WTC11 (cell line): ENCODE measurements at regions not wholly inside any gene's neighbourhood (a gene's known extent, or its start where the extent isn't known, plus 50 kb on each side); places are given as distances from the start of the nearest gene placed in this dataset.

Experiments used
- ATAC-seq: fragments of 200-7000 bp; cut with Tn5 transposase; 2 replicates; pipeline ENCODE4 v1.10.0; 2021; ENCODE audit warnings: mild to moderate bottlenecking, moderate library complexity
- CTCF ChIA-PET: fragments of 300-600 bp; sonication (Branson Sonifier 250); formaldehyde crosslinking; loops from one replicate; lab custom pipeline; 2021; ENCODE audit warnings: antibody characterized with exemption; lab: Charles Lee
- POLR2A ChIA-PET: fragments of 350-600 bp; sonication (Branson Sonifier 250); formaldehyde crosslinking; loops from one replicate; lab custom pipeline; 2021; ENCODE audit warnings: antibody characterized with exemption; lab: Charles Lee
- DNase-seq: peaks from one replicate; pipeline ENCODE4 v3.0.0; 2021; ENCODE audit warnings: low spot score
- H3K27ac Mint-ChIP-seq: 2 replicates; pipeline ENCODE4 v1.8.0; 2021; ENCODE audit warnings: mixed read lengths
- H3K27me3 Mint-ChIP-seq: 2 replicates; pipeline ENCODE4 v1.8.0; 2021; ENCODE audit warnings: low read depth, mild to moderate bottlenecking, moderate library complexity, mixed read lengths
- H3K36me3 Mint-ChIP-seq: 2 replicates; pipeline ENCODE4 v1.8.0; 2021; ENCODE audit warnings: mixed read lengths
- H3K4me1 Mint-ChIP-seq: 2 replicates; pipeline ENCODE4 v1.8.0; 2022; ENCODE audit warnings: mixed read lengths
- H3K4me3 Mint-ChIP-seq: 2 replicates; pipeline ENCODE4 v1.8.0; 2021; ENCODE audit warnings: mild to moderate bottlenecking, moderate library complexity, mixed read lengths
- H3K9me3 Mint-ChIP-seq: 2 replicates; pipeline ENCODE4 v1.8.0; 2021; ENCODE audit warnings: mixed read lengths
- ATF6 ChIP-seq: sonication (generic); formaldehyde crosslinking; IDR thresholded peaks from 2 replicates; pipeline ENCODE4 v1.8.1; 2023; ENCODE audit warnings: mild to moderate bottlenecking, missing genetic modification reagents
- CDX4 ChIP-seq: fragments of 250-450 bp; sonication (Bioruptor Pico); IDR thresholded peaks from 2 replicates; pipeline ENCODE4 v1.9.0; 2021; ENCODE audit warnings: moderate library complexity, mild to moderate bottlenecking, inconsistent platforms, borderline replicate concordance
- CTCF ChIP-seq: fragments of 200-600 bp; IDR thresholded peaks from 2 replicates; pipeline ENCODE4 v1.8.0; 2022; ENCODE audit warnings: antibody characterized with exemption
- FOXK1 ChIP-seq: sonication (generic); formaldehyde crosslinking; IDR thresholded peaks from 2 replicates; pipeline ENCODE4 v1.8.0; 2022; ENCODE audit warnings: mild to moderate bottlenecking, moderate library complexity, missing genetic modification reagents
- FOXP1 ChIP-seq: sonication (generic); formaldehyde crosslinking; IDR thresholded peaks from 2 replicates; pipeline ENCODE4 v1.8.0; 2022; ENCODE audit warnings: missing genetic modification reagents, mild to moderate bottlenecking, moderate library complexity, borderline replicate concordance
- FOXP4 ChIP-seq: sonication (generic); formaldehyde crosslinking; IDR thresholded peaks from 2 replicates; pipeline ENCODE4 v1.8.0; 2022; ENCODE audit warnings: mild to moderate bottlenecking, missing genetic modification reagents
- HMGA2 ChIP-seq: fragments of 250-450 bp; sonication (Bioruptor Pico); IDR thresholded peaks from 2 replicates; pipeline ENCODE4 v1.4.0; 2021; ENCODE audit warnings: mild to moderate bottlenecking, moderate library complexity
- MAX ChIP-seq: sonication (generic); formaldehyde crosslinking; IDR thresholded peaks from 2 replicates; pipeline ENCODE4 v1.8.0; 2022; ENCODE audit warnings: mild to moderate bottlenecking, missing genetic modification reagents
- MXD4 ChIP-seq: fragments of 250-450 bp; sonication (Bioruptor Pico); IDR thresholded peaks from 2 replicates; pipeline ENCODE4 v1.8.0; 2021; ENCODE audit warnings: mild to moderate bottlenecking, moderate library complexity, borderline replicate concordance
- NFE2L1 ChIP-seq: sonication (generic); formaldehyde crosslinking; IDR thresholded peaks from 2 replicates; pipeline ENCODE4 v1.8.1; 2023; ENCODE audit warnings: missing genetic modification reagents
- NR2C2 ChIP-seq: sonication (generic); formaldehyde crosslinking; IDR thresholded peaks from 2 replicates; pipeline ENCODE4 v1.8.0; 2022; ENCODE audit warnings: mild to moderate bottlenecking, missing genetic modification reagents
- NR3C1 ChIP-seq: sonication (generic); formaldehyde crosslinking; conservative IDR thresholded peaks from 2 replicates; pipeline ENCODE4 v1.8.1; 2023; ENCODE audit warnings: low read depth, mild to moderate bottlenecking, missing genetic modification reagents
- PRRX2 ChIP-seq: fragments of 250-450 bp; sonication (Bioruptor Pico); IDR thresholded peaks from 2 replicates; pipeline ENCODE4 v1.8.0; 2021; ENCODE audit warnings: mild to moderate bottlenecking
- SMAD4 ChIP-seq: sonication (generic); formaldehyde crosslinking; IDR thresholded peaks from 2 replicates; pipeline ENCODE4 v1.8.0; 2022; ENCODE audit warnings: mild to moderate bottlenecking, missing genetic modification reagents
- SOX15 ChIP-seq: fragments of 250-450 bp; sonication (Bioruptor Pico); IDR thresholded peaks from 2 replicates; pipeline ENCODE4 v1.9.0; 2021; ENCODE audit warnings: mild to moderate bottlenecking
- SP1 ChIP-seq: sonication (generic); formaldehyde crosslinking; conservative IDR thresholded peaks from 2 replicates; pipeline ENCODE4 v1.8.1; 2022; ENCODE audit warnings: missing genetic modification reagents
- TEAD1 ChIP-seq: sonication (generic); formaldehyde crosslinking; IDR thresholded peaks from 2 replicates; pipeline ENCODE4 v1.8.0; 2022; ENCODE audit warnings: mild to moderate bottlenecking, missing genetic modification reagents
- USF2 ChIP-seq: sonication (generic); formaldehyde crosslinking; IDR thresholded peaks from 2 replicates; pipeline ENCODE4 v1.8.1; 2023; ENCODE audit warnings: mild to moderate bottlenecking, missing genetic modification reagents, moderate library complexity
- ZBTB21 ChIP-seq: sonication (generic); formaldehyde crosslinking; IDR thresholded peaks from 2 replicates; pipeline ENCODE4 v1.8.1; 2023; ENCODE audit warnings: mild to moderate bottlenecking, missing genetic modification reagents, borderline replicate concordance
- ZNF138 ChIP-seq: sonication (generic); formaldehyde crosslinking; conservative IDR thresholded peaks from 2 replicates; pipeline ENCODE4 v1.8.1; 2022; ENCODE audit warnings: mild to moderate bottlenecking, moderate library complexity, missing genetic modification reagents
- ZNF423 ChIP-seq: fragments of 250-450 bp; sonication (Bioruptor Pico); IDR thresholded peaks from 2 replicates; pipeline ENCODE4 v2.1.2; 2022; ENCODE audit warnings: mild to moderate bottlenecking, moderate library complexity
- ZNF425 ChIP-seq: fragments of 250-450 bp; sonication (Bioruptor Pico); conservative IDR thresholded peaks from 2 replicates; pipeline ENCODE4 v1.9.0; 2021; ENCODE audit warnings: mild to moderate bottlenecking
- ZNF671 ChIP-seq: fragments of 250-450 bp; sonication (Bioruptor Pico); IDR thresholded peaks from 2 replicates; pipeline ENCODE4 v1.8.0; 2021; ENCODE audit warnings: mild to moderate bottlenecking

- TF ChIP-seq ZNF425 = no peak
- TF ChIP-seq SMAD4 (CRISPR knock-in tag) = no peak
- TF ChIP-seq NFE2L1 = no peak
- TF ChIP-seq SP1 (CRISPR knock-in tag) = no peak
- TF ChIP-seq PRRX2 (CRISPR knock-in tag) = no peak
- TF ChIP-seq ZNF671 (CRISPR knock-in tag) = no peak
- TF ChIP-seq TEAD1 (CRISPR knock-in tag) = no peak
Measured at GRCh38 chr16:64397042-64397441, 724.8 kb downstream of the CDH11 start (continued).

- peaks cover 5% of the 10 kb centered on the region; the same call in 1 of the 2 replicates for H3K4me1 Mint-ChIP-seq
- H3K36me3 Mint-ChIP-seq = 0 out of 2 replicates have a peak, but pooled peaks cover 2% of the 10 kb centered on the region
- ChIA-PET CTCF (no interaction called here), POLR2A (no interaction called here)
- DNase-seq (no peak), ATAC-seq (no peak)
- H3K27me3 Mint-ChIP-seq = no peaks in the 10 kb centered on the region
- TF ChIP-seq NR2C2 = no peak
- no peak for TF ChIP-seq HMGA2 (CRISPR knock-in tag)
- no peak for TF ChIP-seq FOXK1 (CRISPR knock-in tag)
- TF ChIP-seq TEAD1 (CRISPR knock-in tag) = no peak
- TF ChIP-seq ZNF425 = no peak
- TF ChIP-seq ATF6 (CRISPR knock-in tag) = no peak
- no peak for TF ChIP-seq MXD4
- no peak for TF ChIP-seq NR3C1
- TF ChIP-seq ZNF423 = no peak
- no peak for TF ChIP-seq SOX15 (CRISPR knock-in tag)
- H3K27ac Mint-ChIP-seq = no peak overlapping the region
- no peak overlapping the region for H3K4me3 Mint-ChIP-seq
- H3K9me3 Mint-ChIP-seq = peaks cover 8% of the 10 kb centered on the region; the same call in 1 of the 2 replicates
Measured at GRCh38 chr16:64394061-64394460, 727.8 kb downstream of the CDH11 start.

GRCh38 chr16:64392456-64392855 lies 729.4 kb downstream of the CDH11 start:
- ChIA-PET CTCF (no interaction called here), POLR2A (no interaction called here)
- Mint-ChIP-seq H3K4me1 (peaks cover 5% of the 10 kb centered on the region; the same call in 1 of the 2 replicates), H3K4me3 (no peak overlapping the region), H3K36me3 (0 out of 2 replicates have a peak, but pooled peaks cover 2% of the 10 kb centered on the region), H3K27me3 (no peaks in the 10 kb centered on the region), H3K27ac (no peak overlapping the region), H3K9me3 (peaks cover 9% of the 10 kb centered on the region; the same call in 1 of the 2 replicates)
- DNase-seq (no peak), ATAC-seq (no peak)
- TF ChIP-seq CTCF (no peak), NR2C2 (no peak), ZBTB21 (CRISPR knock-in tag) (no peak), ZNF138 (CRISPR knock-in tag) (no peak), CDX4 (CRISPR knock-in tag) (no peak), MAX (CRISPR knock-in tag) (no peak), HMGA2 (CRISPR knock-in tag) (no peak), USF2 (CRISPR knock-in tag) (no peak), FOXP4 (no peak), FOXP1 (CRISPR knock-in tag) (no peak)
